ENCODE measurements at regions not wholly inside any gene's neighbourhood (a gene's known extent, or its start where the extent isn't known, plus 50 kb on each side); places are given as distances from the start of the nearest gene placed in this dataset.
A peak's percentile ranks its signal among the peaks of the same experiment; 100 is the strongest.

DNA sequence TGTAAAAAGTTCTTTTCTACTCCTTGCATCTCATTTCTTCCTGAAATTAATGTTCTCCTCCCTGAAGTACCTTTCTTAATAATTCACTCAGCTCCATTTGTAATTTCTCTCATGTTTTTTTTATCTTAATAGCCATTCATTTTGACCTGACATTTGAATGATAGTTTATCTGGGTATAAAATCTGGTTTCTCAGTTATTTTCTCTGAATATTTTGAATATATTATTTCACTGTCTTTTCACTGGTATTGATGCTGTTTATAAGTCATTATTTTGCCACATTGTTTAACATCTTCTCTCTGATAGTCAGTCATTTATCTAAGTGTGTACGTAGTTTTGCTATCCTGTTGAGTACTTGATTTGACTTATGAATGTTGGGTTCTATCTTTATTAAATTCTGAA lies 68.8 kb upstream of the ARHGAP18 start:
- ATAC-seq (no peak), DNase-seq (ENCODE audit: low spot score) (no peak)

DNA sequence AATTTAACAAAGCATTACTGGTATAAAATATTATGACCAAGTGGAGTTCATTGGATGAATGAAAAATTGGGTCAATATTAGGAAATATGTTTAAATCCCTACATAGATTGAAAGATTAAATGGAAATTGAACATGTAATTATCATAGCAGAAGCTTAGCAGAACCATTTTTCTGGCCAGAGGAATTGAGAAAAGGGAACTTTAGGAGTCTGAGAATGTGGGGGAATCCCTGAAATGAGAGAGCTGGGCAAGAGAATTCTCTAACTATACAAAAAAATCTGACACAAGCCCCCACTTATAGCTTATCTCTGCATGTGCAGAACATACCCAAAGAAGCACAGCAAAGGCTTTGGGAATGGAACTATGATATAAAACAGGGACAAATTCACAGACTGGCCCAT lies 67.4 kb upstream of the ARHGAP18 start:
- ATAC-seq = no peak

DNA sequence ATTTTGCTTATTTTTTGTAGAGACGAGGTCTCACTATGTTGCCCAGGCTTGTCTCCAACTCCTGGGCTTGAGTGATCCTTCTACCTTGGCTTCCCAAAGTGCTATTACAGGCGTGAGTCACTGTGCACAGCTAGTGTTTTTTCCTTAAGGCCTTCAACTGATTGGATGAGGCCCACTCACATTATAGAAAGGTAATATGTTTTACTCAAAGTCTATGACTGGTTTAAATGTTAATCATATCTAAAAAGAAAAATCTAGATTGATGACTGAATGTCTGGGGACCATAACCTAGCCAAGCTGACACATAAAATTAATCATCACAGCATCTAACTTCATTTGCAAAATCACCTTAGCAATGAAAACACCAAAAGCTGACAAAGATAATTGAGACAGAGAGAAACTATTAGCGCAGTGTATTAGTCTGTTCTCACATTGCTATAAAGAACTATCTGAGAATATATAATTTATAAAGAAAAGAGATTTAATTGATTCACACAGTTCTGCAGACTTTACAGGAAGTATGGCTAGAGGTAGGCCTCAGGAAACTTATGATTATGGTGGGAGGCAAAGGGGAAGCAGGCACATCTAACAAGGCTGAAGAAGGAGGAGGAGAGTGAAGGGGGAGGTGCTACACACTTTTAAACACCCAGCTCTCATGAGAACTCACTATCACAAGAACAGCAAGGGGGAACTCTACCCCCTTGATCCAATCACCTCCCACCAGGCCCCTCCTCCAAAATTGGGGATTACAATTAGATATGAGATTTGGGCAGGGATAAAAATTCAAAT lies 66.8 kb upstream of the ARHGAP18 start:
- ATAC-seq (no peak), DNase-seq (ENCODE audit: low spot score) (no peak)

More for the DNA sequence above, 67.4 kb upstream of the ARHGAP18 start:
- DNase-seq (ENCODE audit: low spot score) = no peak

DNA sequence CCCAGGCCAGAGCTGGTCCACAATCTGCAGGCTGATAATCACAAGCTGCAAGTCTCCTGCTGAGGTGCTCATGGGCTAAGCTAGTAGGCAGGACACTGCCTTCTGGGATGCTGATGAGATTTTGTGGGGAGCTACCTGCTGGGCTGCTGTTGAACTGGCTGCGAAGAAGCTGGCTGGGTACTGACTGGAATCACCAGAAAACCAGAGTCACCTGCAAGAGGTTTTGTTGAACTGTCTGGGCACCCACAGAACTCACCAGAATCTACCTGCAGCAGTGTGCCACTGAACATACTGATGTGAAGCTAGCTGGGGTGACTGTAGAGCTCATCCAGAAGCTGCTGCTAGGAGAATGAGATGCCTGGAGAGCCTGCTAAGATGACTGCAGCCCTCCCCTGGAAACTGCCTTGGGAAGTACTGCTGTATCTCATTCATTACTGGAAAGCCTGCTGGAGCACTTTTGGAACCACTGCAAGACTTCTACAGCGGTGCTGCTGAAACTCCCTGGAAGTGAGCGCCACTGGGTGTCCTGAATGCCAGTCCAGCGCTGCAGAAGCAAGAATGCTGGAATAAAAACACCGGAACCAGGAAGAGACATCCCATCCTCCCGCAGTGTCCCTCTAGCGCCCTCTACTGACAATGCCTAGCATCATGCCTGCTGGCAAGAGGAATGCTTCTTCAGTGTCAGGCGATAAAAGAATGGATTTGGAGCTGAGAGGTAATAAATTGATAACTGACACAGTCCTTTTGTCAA lies 64.9 kb upstream of the ARHGAP18 start:
- DNase-seq (ENCODE audit: low spot score) = peak; percentile 74
- ATAC-seq = peak; percentile 100

DNA sequence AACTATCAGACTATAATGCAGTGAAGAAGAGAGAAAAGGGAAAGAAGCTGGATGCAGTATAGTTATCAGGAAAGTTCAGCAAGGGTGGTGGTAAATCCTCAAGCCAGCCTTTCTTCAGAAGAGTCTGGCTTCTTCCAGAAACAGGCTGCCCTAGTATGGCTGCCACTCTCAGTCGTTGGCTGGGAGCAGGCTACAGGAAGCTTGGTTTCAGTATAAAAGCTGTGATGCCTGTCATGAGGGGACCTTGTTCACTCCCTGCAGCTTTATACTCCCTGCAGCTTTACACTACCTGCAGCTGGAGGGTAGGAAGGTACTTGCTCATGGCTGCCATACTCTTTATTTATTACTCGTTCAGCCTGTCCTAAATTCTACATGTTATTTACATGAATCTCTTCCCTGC lies 63.3 kb upstream of the ARHGAP18 start:
- no peak for DNase-seq (ENCODE audit: low spot score)
- no peak for ATAC-seq

DNA sequence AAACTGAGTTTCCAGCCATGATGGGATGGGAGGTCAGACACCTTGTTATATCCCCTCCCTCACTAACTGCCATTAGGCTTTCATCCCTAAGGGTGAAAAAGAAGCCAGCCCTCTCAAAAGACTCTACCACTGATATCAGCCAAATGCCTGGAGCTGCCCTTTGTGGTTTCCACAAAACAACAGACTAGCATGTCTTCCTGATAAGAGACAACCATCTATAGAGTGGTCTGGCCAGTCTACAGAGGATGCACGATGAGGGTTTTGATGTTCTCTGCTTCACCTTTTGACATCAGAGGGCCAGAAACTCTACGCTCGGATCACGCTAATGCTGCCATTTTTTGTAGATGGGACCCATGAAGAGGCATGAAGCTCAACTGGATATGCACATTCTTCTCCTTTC lies 61.7 kb upstream of the ARHGAP18 start:
- no peak for ATAC-seq
- DNase-seq (ENCODE audit: low spot score) = no peak

DNA sequence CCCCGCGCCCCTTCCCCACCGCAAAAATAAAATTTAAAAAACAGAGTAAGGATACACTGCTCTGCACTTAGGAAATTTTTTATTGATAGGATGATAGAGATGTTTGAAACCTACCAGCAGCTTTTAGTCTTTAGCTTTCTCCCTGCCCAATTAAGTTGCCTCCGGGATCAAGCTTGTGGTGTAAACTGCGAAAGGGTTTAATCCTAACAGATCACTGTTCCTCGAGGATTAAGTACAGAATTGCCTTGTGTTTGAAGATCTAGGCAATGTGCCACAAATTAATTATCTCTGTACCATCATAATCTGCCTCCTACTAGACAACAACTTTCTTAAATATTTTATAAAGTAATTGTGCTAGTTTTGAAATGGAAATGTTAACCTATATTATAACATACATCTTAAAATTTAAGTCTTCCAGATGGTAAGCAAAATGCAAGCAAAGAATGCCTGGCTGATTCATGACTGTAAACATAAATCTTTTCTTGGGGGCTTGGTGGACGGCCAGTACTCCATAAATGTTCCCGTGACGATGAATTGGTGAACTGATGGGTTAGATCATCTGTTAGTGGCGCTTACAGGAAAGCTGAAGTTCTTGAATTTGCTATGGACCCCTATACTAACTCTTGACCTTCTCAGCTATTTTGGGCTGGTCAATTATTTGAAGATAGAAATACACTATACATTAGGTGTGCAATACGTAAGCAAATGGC lies 58.0 kb upstream of the ARHGAP18 start:
- ATAC-seq = no peak
- DNase-seq (ENCODE audit: low spot score) = no peak

DNA sequence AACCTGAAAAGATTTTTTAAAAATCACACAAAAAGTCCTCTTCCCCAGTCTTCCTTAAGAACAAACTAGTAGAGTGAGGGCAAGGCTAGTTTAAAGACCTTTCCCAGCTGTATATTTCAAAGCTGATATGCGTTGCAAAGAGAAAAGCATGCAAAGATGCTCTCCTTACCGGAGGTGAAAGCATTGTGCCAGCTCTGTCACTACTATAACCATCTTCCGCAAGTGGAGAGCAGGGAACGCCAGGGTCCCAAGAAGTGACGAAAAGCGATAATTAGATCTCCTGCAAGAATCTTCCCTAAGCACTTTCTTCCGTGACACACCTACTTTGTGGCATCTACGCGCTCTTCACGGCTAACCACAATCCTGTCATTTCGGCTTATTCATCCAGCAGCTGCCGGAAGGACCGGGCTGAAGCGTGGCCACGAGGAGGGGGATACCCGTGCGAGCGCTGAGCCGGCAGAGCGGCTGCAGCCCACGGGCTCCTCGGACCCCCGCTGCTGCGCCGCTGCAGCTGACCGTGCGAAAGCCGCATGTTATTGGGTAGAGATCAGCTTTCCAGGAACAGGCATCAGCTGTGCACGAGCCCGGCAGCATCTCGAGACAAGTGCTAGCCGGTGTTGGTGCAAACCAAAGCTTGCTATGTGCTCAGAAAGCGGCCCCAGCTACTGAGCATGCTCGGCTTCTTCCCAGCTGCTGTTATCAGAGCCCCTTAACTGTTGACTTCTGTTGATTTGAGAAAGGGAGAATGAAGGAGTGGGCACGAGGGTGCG lies 57.2 kb upstream of the ARHGAP18 start:
- ATAC-seq (peak; percentile 51), DNase-seq (ENCODE audit: low spot score) (no peak)

DNA sequence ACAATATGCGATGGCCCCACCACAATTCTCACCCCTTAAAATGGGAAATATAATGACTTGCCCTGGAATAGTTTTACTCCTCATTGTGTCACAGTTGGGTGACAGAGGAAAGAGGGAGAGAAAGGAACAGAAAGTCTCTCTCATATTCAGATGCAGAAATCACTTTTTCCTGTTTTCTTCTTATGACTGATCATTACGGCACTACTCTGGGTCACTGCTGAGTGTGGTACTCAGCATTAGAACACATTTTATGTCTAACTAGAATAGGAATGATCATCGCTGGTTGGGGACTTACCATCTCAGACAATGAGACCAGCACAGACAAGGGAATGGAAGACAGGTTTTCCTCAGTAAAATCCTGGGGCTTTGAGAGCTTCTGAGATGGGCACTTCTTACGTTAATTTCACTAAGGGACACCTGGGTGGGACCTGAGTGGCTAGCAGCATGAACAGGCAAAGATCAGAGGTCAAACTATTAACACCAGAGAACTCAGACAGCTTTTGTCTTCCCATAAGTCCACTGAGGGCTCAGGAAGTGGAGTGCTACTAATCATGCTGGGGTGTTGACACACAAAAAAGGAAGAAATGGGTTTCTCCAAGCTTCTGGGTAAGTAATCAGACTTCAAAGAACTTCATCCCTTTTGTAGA lies 54.9 kb upstream of the ARHGAP18 start:
- DNase-seq (ENCODE audit: low spot score) = no peak
- no peak for ATAC-seq

DNA sequence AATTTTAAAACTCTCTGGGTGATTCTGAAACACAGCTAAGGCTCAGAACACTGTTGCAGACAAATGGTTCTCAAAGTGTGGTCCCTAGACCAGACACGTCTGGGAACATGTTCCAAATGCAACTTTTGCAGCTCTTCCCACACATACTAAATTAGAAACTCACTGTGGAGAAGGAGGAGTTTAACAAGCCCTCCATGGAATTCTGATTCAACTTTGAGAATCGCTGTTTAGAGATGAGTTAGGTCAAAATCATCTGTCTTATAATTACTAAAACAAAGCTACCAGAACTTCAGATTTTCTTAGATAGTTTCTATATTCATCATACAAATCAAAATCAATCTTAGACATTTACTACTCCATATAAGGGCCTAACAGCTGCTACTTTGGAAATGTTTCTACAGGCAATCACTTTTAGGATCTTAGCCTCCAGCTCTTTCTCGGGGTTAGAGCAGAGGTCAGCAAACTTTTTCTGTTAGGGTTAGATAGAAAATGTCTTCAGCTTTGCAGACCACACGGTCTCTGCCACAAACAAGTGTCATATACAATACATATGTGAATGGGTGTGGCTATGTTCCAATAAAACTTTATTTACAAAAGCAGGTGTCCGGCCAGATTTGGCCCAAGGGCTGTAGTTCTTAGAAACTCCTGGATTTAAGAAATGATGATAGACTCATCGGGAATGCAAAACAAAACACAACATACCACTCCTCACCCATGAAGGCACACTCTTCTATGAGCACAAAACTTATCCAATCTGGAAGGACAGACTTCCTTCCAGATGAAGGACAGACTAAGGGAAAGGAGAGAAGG lies 50.0 kb upstream of the ARHGAP18 start:
- no peak for DNase-seq (ENCODE audit: low spot score)
- no peak for ATAC-seq
